H9 (cell line): ENCODE measurements at regions not wholly inside any gene's neighbourhood (a gene's known extent, or its start where the extent isn't known, plus 50 kb on each side); places are given as distances from the start of the nearest gene placed in this dataset.

Experiments
- DNase-seq: peaks from one replicate; pipeline ENCODE4 v3.0.0-alpha.2; 2017
- H2AFZ ChIP-seq: one replicate; pipeline ENCODE4 v1.6.1; 2013; ENCODE audit warnings: mild to moderate bottlenecking, low read length, control low read depth, moderate library complexity
- H2AK5ac ChIP-seq: 2 replicates; pipeline ENCODE4 v1.6.1; 2013; ENCODE audit warnings: low read length, control low read depth, mixed read lengths; ENCODE audit not compliant: insufficient read length
- H2BK120ac ChIP-seq: one replicate; pipeline ENCODE4 v1.6.1; 2013; ENCODE audit warnings: low read depth, mild to moderate bottlenecking, low read length, control low read depth, inconsistent platforms; ENCODE audit not compliant: poor library complexity, severe bottlenecking
- H2BK12ac ChIP-seq: 2 replicates; pipeline ENCODE4 v1.6.1; 2013; ENCODE audit warnings: low read length, control low read depth, mixed read lengths, low read depth; ENCODE audit not compliant: insufficient read length
- H2BK15ac ChIP-seq: 2 replicates; pipeline ENCODE4 v1.6.1; 2013; ENCODE audit warnings: low read depth, low read length, control low read depth
- H2BK20ac ChIP-seq: one replicate; pipeline ENCODE4 v1.6.1; 2013; ENCODE audit warnings: low read depth, mild to moderate bottlenecking, low read length, control low read depth, inconsistent platforms; ENCODE audit not compliant: poor library complexity, severe bottlenecking
- H2BK5ac ChIP-seq: 2 replicates; pipeline ENCODE4 v1.6.1; 2013; ENCODE audit warnings: low read length, control low read depth, mixed read lengths; ENCODE audit not compliant: insufficient read length
- H3K14ac ChIP-seq: 2 replicates; pipeline ENCODE4 v1.6.1; 2013; ENCODE audit warnings: low read length, control low read depth; ENCODE audit not compliant: insufficient read depth
- H3K18ac ChIP-seq: 2 replicates; pipeline ENCODE4 v1.6.1; 2013; ENCODE audit warnings: low read depth, mild to moderate bottlenecking, mixed read lengths, low read length, control low read depth; ENCODE audit not compliant: insufficient read length
- H3K23ac ChIP-seq: 2 replicates; pipeline ENCODE4 v1.6.1; 2013; ENCODE audit warnings: low read length, control low read depth, mixed read lengths, low read depth; ENCODE audit not compliant: insufficient read length
- H3K23me2 ChIP-seq: 2 replicates; pipeline ENCODE4 v1.6.1; 2013; ENCODE audit warnings: low read depth, mild to moderate bottlenecking, mixed read lengths, low read length, control low read depth; ENCODE audit not compliant: insufficient read length, poor library complexity, severe bottlenecking
- H3K27ac ChIP-seq: 2 replicates; pipeline ENCODE4 v1.5.1; 2013; ENCODE audit warnings: low read length, control low read depth, mixed read lengths, low read depth; ENCODE audit not compliant: insufficient read length
- H3K27me3 ChIP-seq: 2 replicates; pipeline ENCODE4 v1.6.1; 2013; ENCODE audit warnings: low read length, control low read depth, inconsistent platforms; ENCODE audit not compliant: insufficient read depth
- H3K4ac ChIP-seq: 2 replicates; pipeline ENCODE4 v1.6.1; 2013; ENCODE audit warnings: low read depth, mild to moderate bottlenecking, control low read depth, inconsistent platforms, low read length, moderate library complexity
- H3K4me1 ChIP-seq: 2 replicates; pipeline ENCODE4 v1.6.1; 2013; ENCODE audit warnings: low read length, control low read depth, inconsistent platforms; ENCODE audit not compliant: insufficient read depth
- H3K4me2 ChIP-seq: 2 replicates; pipeline ENCODE4 v1.6.1; 2013; ENCODE audit warnings: low read length, control low read depth, mixed read lengths; ENCODE audit not compliant: insufficient read length, insufficient read depth
- H3K56ac ChIP-seq: 2 replicates; pipeline ENCODE4 v1.6.1; 2013; ENCODE audit warnings: low read depth, mild to moderate bottlenecking, mixed read lengths, low read length, control low read depth; ENCODE audit not compliant: insufficient read length
- H3K79me1 ChIP-seq: 2 replicates; pipeline ENCODE4 v1.6.1; 2013; ENCODE audit warnings: low read depth, mild to moderate bottlenecking, moderate library complexity, low read length, control low read depth, inconsistent platforms; ENCODE audit not compliant: insufficient read depth, poor library complexity, severe bottlenecking
- H3K79me2 ChIP-seq: 2 replicates; pipeline ENCODE4 v1.6.1; 2013; ENCODE audit warnings: low read length, control low read depth, inconsistent platforms; ENCODE audit not compliant: insufficient read depth
- H3K9ac ChIP-seq: 2 replicates; pipeline ENCODE4 v1.6.1; 2013; ENCODE audit warnings: low read length, control low read depth, mixed read lengths; ENCODE audit not compliant: insufficient read length; ENCODE audit errors: extremely low read depth
- H3K9me3 ChIP-seq: one replicate; pipeline ENCODE4 v1.6.1; 2013; ENCODE audit warnings: low read depth, low read length, inconsistent platforms; ENCODE audit not compliant: control insufficient read depth
- H3T11ph ChIP-seq: one replicate; pipeline ENCODE4 v1.6.1; 2013; ENCODE audit warnings: mild to moderate bottlenecking, low read length, control low read depth, inconsistent platforms
- H4K20me1 ChIP-seq: one replicate; pipeline ENCODE4 v1.6.1; 2013; ENCODE audit not compliant: control insufficient read depth, insufficient read length, insufficient read depth
- H4K5ac ChIP-seq: 2 replicates; pipeline ENCODE4 v1.6.1; 2013; ENCODE audit warnings: low read depth, mild to moderate bottlenecking, mixed read lengths, low read length, control low read depth; ENCODE audit not compliant: insufficient read length
- H4K8ac ChIP-seq: replicated peaks from 2 replicates; pipeline ENCODE4 v1.6.1; 2013; ENCODE audit warnings: low read length, control low read depth, mixed read lengths, low read depth; ENCODE audit not compliant: insufficient read length
- H4K91ac ChIP-seq: 2 replicates; pipeline ENCODE4 v1.6.1; 2013; ENCODE audit warnings: low read depth, mild to moderate bottlenecking, moderate library complexity, mixed read lengths, low read length, control low read depth; ENCODE audit not compliant: insufficient read length
- H3K27ac Mint-ChIP-seq, 3 experiments: 2 replicates in 2 of 3; 3 replicates in 1 of 3; pipeline ENCODE4 v1.8.0; 2020 to 2021; ENCODE audit warnings: mixed read lengths in 3 of 3, mild to moderate bottlenecking in 1 of 3, moderate library complexity in 1 of 3
- H3K27me3 Mint-ChIP-seq: 2 replicates; pipeline ENCODE4 v1.8.0; 2021; ENCODE audit warnings: low read depth, mild to moderate bottlenecking, moderate library complexity, mixed read lengths
- H3K36me3 Mint-ChIP-seq, 3 experiments: 2 replicates in 2 of 3; 3 replicates in 1 of 3; pipeline ENCODE4 v1.8.0; 2020 to 2021; ENCODE audit warnings: low read depth in 3 of 3, mixed read lengths in 3 of 3; ENCODE audit not compliant: insufficient read depth in 1 of 3
- H3K4me1 Mint-ChIP-seq, 2 experiments: 2 replicates each; pipeline ENCODE4 v1.8.0; 2020; ENCODE audit warnings: mixed read lengths in 2 of 2
- H3K4me3 Mint-ChIP-seq, 2 experiments: 2 replicates in 1 of 2; 3 replicates in 1 of 2; pipeline ENCODE4 v1.8.0; 2020 to 2021; ENCODE audit warnings: mild to moderate bottlenecking in 2 of 2, mixed read lengths in 2 of 2, moderate library complexity in 1 of 2
- H3K9me3 Mint-ChIP-seq, 2 experiments: 2 replicates in 1 of 2; 3 replicates in 1 of 2; pipeline ENCODE4 v1.8.0; 2020; ENCODE audit warnings: mild to moderate bottlenecking in 2 of 2, mixed read lengths in 2 of 2, moderate library complexity in 1 of 2
- CTCF ChIP-seq: fragments of 200-600 bp; sonication (generic); conservative IDR thresholded peaks from 3 replicates; pipeline ENCODE4 v1.8.0; 2021; ENCODE audit warnings: antibody characterized with exemption, mild to moderate bottlenecking
- WGBS: extraction: QIAGEN DNeasy Blood & Tissue Kit; methylation state at CpG from one replicate; pipeline ENCODE4 v1.1.7; 2013; ENCODE audit warnings: missing lambda C conversion rate, low lambda C conversion rate, mixed read lengths; ENCODE audit not compliant: insufficient read length; ENCODE audit errors: extremely low coverage; 5-methylcytosine and 5-hydroxymethylcytosine counted together

GRCh38 chr3:28590216-28590615, 241.6 kb upstream of the AZI2 start:
- Histone ChIP-seq H4K20me1 (no peaks in the 10 kb centered on the region), H3T11ph (no peak overlapping the region), H4K8ac (no peak overlapping the region), H3K56ac (no peak overlapping the region), H2BK15ac (no peak overlapping the region), H4K5ac (no peak overlapping the region), H3K9me3 (no peaks in the 10 kb centered on the region), H3K79me2 (no peaks in the 10 kb centered on the region), H3K4me2 (no peak overlapping the region), H3K14ac (no peak overlapping the region), H3K9ac (no peak overlapping the region), H2BK20ac (no peak overlapping the region), H4K91ac (no peak overlapping the region), H3K27me3 (no peaks in the 10 kb centered on the region), H2BK5ac (no peak overlapping the region), H2BK120ac (no peak overlapping the region), H3K23ac (no peak overlapping the region), H3K23me2 (no peaks in the 10 kb centered on the region), H2AK5ac (no peak overlapping the region), H3K79me1 (no peaks in the 10 kb centered on the region), H3K18ac (no peak overlapping the region), H2AFZ (no peak overlapping the region), H3K4me1 (peaks cover 2% of the 10 kb centered on the region; the same call in 1 of the 2 replicates), H3K4ac (no peak overlapping the region), H2BK12ac (no peak overlapping the region), H3K27ac (no peak overlapping the region)
- TF ChIP-seq CTCF = no peak
- WGBS = no CpG with 5 or more reads among the region's 2 CpGs
- H3K27me3 Mint-ChIP-seq = no peaks in the 10 kb centered on the region
- DNase-seq = no peak
- no peaks in the 10 kb centered on the region for H3K36me3 Mint-ChIP-seq
- H3K9me3 Mint-ChIP-seq = no peaks in the 10 kb centered on the region
- peaks cover 13 to 20% of the 10 kb centered on the region in 2 experiments for H3K4me1 Mint-ChIP-seq
- no peak overlapping the region for H3K4me3 Mint-ChIP-seq
- no peak overlapping the region for H3K27ac Mint-ChIP-seq
